Endothelial cell of umbilical vein (primary cell): ENCODE measurements at regions not wholly inside any gene's neighbourhood (a gene's known extent, or its start where the extent isn't known, plus 50 kb on each side); places are given as distances from the start of the nearest gene placed in this dataset.

Experiments used
- BruUV-seq: library from RNA; stranded (reverse); fragments of 400-500 nt; replicated peaks from 2 replicates; lab custom pipeline; 2021; lab: Mats Ljungman, UMichigan
- CTCF ChIA-PET: fragments of 300-600, 350-600 bp; sonication (Branson Sonifier 250); formaldehyde crosslinking; loops from one replicate; lab custom pipeline; 2021; ENCODE audit warnings: antibody characterized with exemption, inconsistent platforms; lab: Charles Lee
- POLR2A ChIA-PET: fragments of 300-600, 350-600 bp; sonication (Branson Sonifier 250); formaldehyde crosslinking; loops from one replicate; lab custom pipeline; 2021; ENCODE audit warnings: antibody characterized with exemption, inconsistent platforms; lab: Charles Lee
- DNase-seq: peaks from one replicate; pipeline ENCODE4 v3.0.0-alpha.2; 2011; ENCODE audit warnings: low read depth, low spot score
- FAIRE-seq: peaks from 2 replicates; lab custom pipeline; 2011; peaks lifted over from hg19 to GRCh38; lab: Jason Lieb, UNC
- H2AFZ ChIP-seq: 2 replicates; pipeline ENCODE4 v1.6.0; 2012; ENCODE audit warnings: low read depth, low read length, control low read depth, inconsistent platforms
- H3K27ac ChIP-seq: 2 replicates; pipeline ENCODE4 v1.5.1; 2011; ENCODE audit warnings: low read depth, mild to moderate bottlenecking, control low read depth, low read length, moderate library complexity; ENCODE audit not compliant: insufficient read depth
- H3K27me3 ChIP-seq, 2 experiments: 2 replicates each; pipeline versions ENCODE4 v1.6.0 to v1.6.1; 2011; ENCODE audit warnings: low read length in 2 of 2, mixed read lengths in 1 of 2; ENCODE audit not compliant: control insufficient read depth in 2 of 2, insufficient read depth in 2 of 2
- H3K36me3 ChIP-seq, 2 experiments: 2 replicates in 1 of 2; 3 replicates in 1 of 2; pipeline ENCODE4 v1.5.1; 2011; ENCODE audit warnings: low read length in 2 of 2, mild to moderate bottlenecking in 1 of 2, moderate library complexity in 1 of 2; ENCODE audit not compliant: control insufficient read depth in 2 of 2, insufficient read depth in 2 of 2; ENCODE audit errors: extremely low read depth in 1 of 2
- H3K4me1 ChIP-seq: 3 replicates; pipeline ENCODE4 v1.5.1; 2011; ENCODE audit warnings: mild to moderate bottlenecking, low read length; ENCODE audit not compliant: control insufficient read depth, insufficient read depth; ENCODE audit errors: extremely low read depth
- H3K4me2 ChIP-seq: 2 replicates; pipeline ENCODE4 v1.6.1; 2011; ENCODE audit warnings: low read length, control low read depth, mixed read lengths; ENCODE audit not compliant: insufficient read depth
- H3K4me3 ChIP-seq, 3 experiments: fragments of 200-600 bp in 1 of 3; sonication (generic), shearing (Covaris generic) in 1 of 3; replicated peaks in 1 of 3; 2 replicates each; pipeline ENCODE4 v1.5.1; 2011 to 2016; ENCODE audit warnings: control low read depth in 3 of 3, low read length in 3 of 3, mild to moderate bottlenecking in 2 of 3, inconsistent platforms in 1 of 3, low read depth in 1 of 3, moderate library complexity in 1 of 3; ENCODE audit not compliant: insufficient read depth in 1 of 3
- H3K79me2 ChIP-seq: 2 replicates; pipeline ENCODE4 v1.6.0; 2012; ENCODE audit warnings: low read length, inconsistent platforms; ENCODE audit not compliant: control insufficient read depth, insufficient read depth
- H3K9ac ChIP-seq: replicated peaks from 2 replicates; pipeline ENCODE3; 2011; ENCODE audit warnings: low read length, control low read depth; ENCODE audit not compliant: insufficient read depth; ENCODE audit errors: extremely low read depth
- H3K9me1 ChIP-seq: replicated peaks from 3 replicates; pipeline ENCODE4 v1.6.0; 2011; ENCODE audit warnings: mild to moderate bottlenecking, low read length; ENCODE audit not compliant: control insufficient read depth, insufficient read depth; ENCODE audit errors: extremely low read depth
- H3K9me3 ChIP-seq: replicated peaks from 2 replicates; pipeline ENCODE4 v1.5.1; 2012; ENCODE audit warnings: low read length, inconsistent platforms; ENCODE audit not compliant: control insufficient read depth, insufficient read depth
- H4K20me1 ChIP-seq: replicated peaks from 2 replicates; pipeline ENCODE3; 2011; ENCODE audit warnings: mild to moderate bottlenecking, low read length; ENCODE audit not compliant: control insufficient read depth, insufficient read depth; ENCODE audit errors: extremely low read depth
- CTCF ChIP-seq, 2 donors: IDR thresholded peaks; 1 replicate in 1 of 2; 2 replicates in 1 of 2; pipeline ENCODE4 v1.5.1; 2011; ENCODE audit warnings: low read length in 2 of 2, mild to moderate bottlenecking in 2 of 2, moderate library complexity in 2 of 2, control low read depth in 1 of 2, inconsistent platforms in 1 of 2, low read depth in 1 of 2; ENCODE audit not compliant: insufficient read depth in 1 of 2; ENCODE audit errors: extremely low read depth in 1 of 2
- EZH2 ChIP-seq: IDR thresholded peaks from 2 replicates; pipeline ENCODE4 v1.6.1; 2012; ENCODE audit warnings: borderline replicate concordance, low read depth, mild to moderate bottlenecking, moderate library complexity, low read length, inconsistent platforms; ENCODE audit not compliant: severe bottlenecking
- FOS ChIP-seq: IDR thresholded peaks from 2 replicates; pipeline ENCODE4 v1.6.1; 2011; ENCODE audit warnings: mild to moderate bottlenecking, low read length, moderate library complexity, borderline replicate concordance; ENCODE audit not compliant: insufficient read depth
- GATA2 ChIP-seq: IDR thresholded peaks from 2 replicates; pipeline ENCODE4 v1.7.0; 2011; ENCODE audit warnings: low read depth, mild to moderate bottlenecking, moderate library complexity, mixed read lengths, low read length; ENCODE audit not compliant: insufficient read length, insufficient read depth
- JUN ChIP-seq: IDR thresholded peaks from 2 replicates; pipeline ENCODE4 v1.6.1; 2011; ENCODE audit warnings: borderline replicate concordance, low read depth; ENCODE audit not compliant: insufficient read length, insufficient read depth
- MAX ChIP-seq: IDR thresholded peaks from 2 replicates; pipeline ENCODE4 v1.6.1; 2011; ENCODE audit not compliant: insufficient read depth, insufficient read length
- MYC ChIP-seq: IDR thresholded peaks from one replicate; pipeline ENCODE4 v1.6.1; 2011; ENCODE audit warnings: mild to moderate bottlenecking, low read depth, low read length
- POLR2A ChIP-seq: IDR thresholded peaks from 2 replicates; pipeline ENCODE4 v1.6.1; 2012; ENCODE audit warnings: low read depth, mild to moderate bottlenecking, control low read depth, low read length
- POLR2AphosphoS5 ChIP-seq: IDR thresholded peaks from 2 replicates; pipeline ENCODE4 v1.6.1; 2012; ENCODE audit warnings: low read depth, mild to moderate bottlenecking, control low read depth, low read length, moderate library complexity; ENCODE audit not compliant: insufficient read depth
- dilution Hi-C: fragments of 300-500 bp; cut with MboI; formaldehyde crosslinking; loops from one replicate; pipeline ENCODE4 v1.15.0; 2019; ENCODE audit warnings: low sequenced_read_pairs; ENCODE audit not compliant: extremely low pct_ligation_motif_present
- intact Hi-C: fragments of 100-400 bp; cut with micrococcal nuclease; formaldehyde crosslinking; loops from one replicate; pipeline ENCODE4 v1.10.0; 2022

GRCh38 chr4:153939570-153939969, 150.7 kb upstream of the SFRP2 start:
- no peaks in the 10 kb centered on the region for H3K27me3 ChIP-seq
- H3K4me2 ChIP-seq = no peak overlapping the region
- POLR2A ChIA-PET = no interaction called here
- TF ChIP-seq CTCF (IDR thresholded peaks at IDR 0.05; ENCODE audit: extremely low read depth in 1 of 2, insufficient read depth in 1 of 2, low read depth in 1 of 2, low read length in 2 of 2) (no peak), FOS (no peak), EZH2 (no peak), MAX (no peak), POLR2A (no peak), POLR2AphosphoS5 (no peak), MYC (no peak), JUN (no peak), GATA2 (no peak)
- no peaks in the 10 kb centered on the region for H4K20me1 ChIP-seq
- H2AFZ ChIP-seq = no peak overlapping the region
- H3K4me1 ChIP-seq = no peaks in the 10 kb centered on the region
- H3K9me1 ChIP-seq = no peaks in the 10 kb centered on the region
- H3K36me3 ChIP-seq = no peaks in the 10 kb centered on the region
- BruUV-seq = no TSS peak
- H3K9ac ChIP-seq = no peak overlapping the region
- DNase-seq (no peak), FAIRE-seq (no peak)
- no peaks in the 10 kb centered on the region for H3K79me2 ChIP-seq
- peaks cover 3% of the 10 kb centered on the region for H3K9me3 ChIP-seq
- CTCF ChIA-PET = no interaction called here
- no peak overlapping the region for H3K4me3 ChIP-seq
- H3K27ac ChIP-seq = no peak overlapping the region
- dilution Hi-C loops = no loop called here
- intact Hi-C loops = no loop called here
